Heart right ventricle (tissue), 16 donors: ENCODE measurements at regions not wholly inside any gene's neighbourhood (a gene's known extent, or its start where the extent isn't known, plus 50 kb on each side); places are given as distances from the start of the nearest gene placed in this dataset.

Experiments
- ATAC-seq, 8 donors: fragments of 200-7000 bp; cut with Tn5 transposase; one replicate each; pipeline ENCODE4 v1.9.1; 2020; ENCODE audit warnings: mild to moderate bottlenecking in 8 of 8, moderate library complexity in 8 of 8, moderate number of reproducible peaks in 1 of 8
- DNase-seq, 2 donors: peaks; one replicate each; pipeline ENCODE4 v3.0.0-alpha.2; 2020
- H3K27ac ChIP-seq, 10 donors: fragments of 200-600 bp; sonication (generic) in 2 of 10; one replicate each; pipeline versions ENCODE4 v1.5.0 to v1.8.0; 2020 to 2022; ENCODE audit warnings: mild to moderate bottlenecking in 3 of 10
- H3K27me3 ChIP-seq, 7 donors: fragments of 200-600 bp; one replicate each; pipeline ENCODE4 v1.8.0; 2021 to 2022; ENCODE audit warnings: mild to moderate bottlenecking in 2 of 7
- H3K36me3 ChIP-seq, 9 donors: fragments of 200-600 bp; sonication (generic) in 1 of 9; one replicate each; pipeline versions ENCODE4 v1.5.0 to v1.8.0; 2020 to 2022; ENCODE audit warnings: mild to moderate bottlenecking in 2 of 9
- H3K4me1 ChIP-seq, 9 donors: fragments of 200-600 bp; sonication (generic) in 1 of 9; one replicate each; pipeline versions ENCODE4 v1.5.0 to v1.8.0; 2020 to 2022; ENCODE audit warnings: mild to moderate bottlenecking in 4 of 9
- H3K4me3 ChIP-seq, 10 donors: fragments of 200-600 bp; sonication (generic) in 2 of 10; one replicate each; pipeline versions ENCODE4 v1.5.0 to v1.8.0; 2020 to 2022; ENCODE audit warnings: mild to moderate bottlenecking in 7 of 10, moderate library complexity in 2 of 10
- H3K9me3 ChIP-seq, 11 donors: fragments of 200-600 bp in 10 of 11; sonication (generic) in 2 of 11; one replicate each; pipeline versions ENCODE4 v1.5.0 to v1.8.0; 2013 to 2022; ENCODE audit warnings: mild to moderate bottlenecking in 2 of 11, control low read depth in 1 of 11, moderate library complexity in 1 of 11
- WGBS, 2 donors: extraction: QIAGEN DNeasy Blood & Tissue Kit; methylation state at CpG; one replicate each; pipeline ENCODE4 v1.1.7; 2013; ENCODE audit warnings: inconsistent platforms in 1 of 2; 5-methylcytosine and 5-hydroxymethylcytosine counted together
- intact Hi-C, 10 donors: fragments of 100-400 bp; cut with DNase I; formaldehyde crosslinking; loops; one replicate each; pipeline versions ENCODE4 v1.11.1 to v1.14.2; 2022
- TF ChIP-seq, protein P1 (sequence below), 9 donors: fragments of 200-600 bp; sonication (generic) in 2 of 9; IDR thresholded peaks; one replicate each; pipeline versions ENCODE4 v1.5.0 to v1.8.0; 2021 to 2022; ENCODE audit warnings: antibody characterized with exemption in 9 of 9, mild to moderate bottlenecking in 5 of 9, moderate library complexity in 1 of 9
- donor health status: Arrhythmogenic right ventricular cardiomyopathy.
- donor health status: ischemic (EF 13 %, LVEDD 7.1; RV severe dilation, severe dysfunction).
- donor health status: healthy with polysubstance abuse.
- donor health status: DM: no; HTN: yes; CAD: no.
- donor health status: DM: no; HTN: no; CAD: no.
- donor health status: ischemic (EF 25% LVEDD 6.9; RV normal size, moderate dysfunction).
- donor health status: ischemic (EF 25% LVEDD 5.7; RV mildly dilated, moderate dysfunction).
- donor health status: healthy.
- donor health status: DM: yes; HTN: yes; CAD: no.
- donor health status: Ischemic cardiomyopathy.
- donor health status: ischemic (EF 35%, LVEDD 5.7; RV mildly dilated, moderate dysfunction).
- donor health status: nonischemic (EF 11% LVEDD 7.7; RV severe dilation, severe dysfunction).
- donor health status: DM: yes; HTN: yes; CAD: no.
- donor health status: PGD.
- donor health status: ischemic (EF 29% LVEDD 5.4; RV normal size, mild dysfunction).
- donor health status: nonischemic (EF 23%, LVEDD 6.1; RV moderate dilation, normal function).

DNA sequence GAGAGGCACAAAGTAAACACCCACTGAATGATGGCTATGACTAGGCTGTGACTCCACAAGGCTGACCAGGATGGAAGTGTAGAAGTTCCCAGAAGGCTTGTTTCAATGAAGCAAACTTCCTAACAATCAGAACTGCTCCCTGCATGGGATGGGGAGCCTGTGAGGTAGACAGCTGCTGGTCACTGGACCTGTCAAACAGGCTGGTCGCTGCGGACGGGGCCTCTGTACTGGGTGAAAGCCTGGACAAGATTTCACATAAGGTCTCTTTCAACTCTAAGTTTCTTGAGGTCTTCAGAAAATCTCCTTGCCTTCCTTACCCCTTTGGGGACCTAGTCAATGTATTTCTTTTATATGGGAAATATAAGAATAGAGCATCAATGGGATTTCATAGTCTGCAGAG lies 438.2 kb downstream of the BUD13 start:
- H3K27me3 ChIP-seq, result peaks cover 0 to 17% (median 8%) of the 10 kb centered on the region in 7 donors
- DNase-seq, result no peak
- H3K9me3 ChIP-seq, result peaks cover 0 to 17% (median 0%) of the 10 kb centered on the region in 11 donors
- H3K36me3 ChIP-seq, result no peaks in the 10 kb centered on the region
- TF ChIP-seq, protein P1, sequence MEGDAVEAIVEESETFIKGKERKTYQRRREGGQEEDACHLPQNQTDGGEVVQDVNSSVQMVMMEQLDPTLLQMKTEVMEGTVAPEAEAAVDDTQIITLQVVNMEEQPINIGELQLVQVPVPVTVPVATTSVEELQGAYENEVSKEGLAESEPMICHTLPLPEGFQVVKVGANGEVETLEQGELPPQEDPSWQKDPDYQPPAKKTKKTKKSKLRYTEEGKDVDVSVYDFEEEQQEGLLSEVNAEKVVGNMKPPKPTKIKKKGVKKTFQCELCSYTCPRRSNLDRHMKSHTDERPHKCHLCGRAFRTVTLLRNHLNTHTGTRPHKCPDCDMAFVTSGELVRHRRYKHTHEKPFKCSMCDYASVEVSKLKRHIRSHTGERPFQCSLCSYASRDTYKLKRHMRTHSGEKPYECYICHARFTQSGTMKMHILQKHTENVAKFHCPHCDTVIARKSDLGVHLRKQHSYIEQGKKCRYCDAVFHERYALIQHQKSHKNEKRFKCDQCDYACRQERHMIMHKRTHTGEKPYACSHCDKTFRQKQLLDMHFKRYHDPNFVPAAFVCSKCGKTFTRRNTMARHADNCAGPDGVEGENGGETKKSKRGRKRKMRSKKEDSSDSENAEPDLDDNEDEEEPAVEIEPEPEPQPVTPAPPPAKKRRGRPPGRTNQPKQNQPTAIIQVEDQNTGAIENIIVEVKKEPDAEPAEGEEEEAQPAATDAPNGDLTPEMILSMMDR (IDR thresholded peaks at IDR 0.05), result no peak
- ATAC-seq, result no peak
- WGBS, 2 donors, result 84 to 86% methylated on average over 3 of the region's 3 CpGs
- H3K27ac ChIP-seq, result no peak overlapping the region
- intact Hi-C loops, result no loop called here
- H3K4me1 ChIP-seq, result no peaks in the 10 kb centered on the region
- no peak overlapping the region for H3K4me3 ChIP-seq

DNA sequence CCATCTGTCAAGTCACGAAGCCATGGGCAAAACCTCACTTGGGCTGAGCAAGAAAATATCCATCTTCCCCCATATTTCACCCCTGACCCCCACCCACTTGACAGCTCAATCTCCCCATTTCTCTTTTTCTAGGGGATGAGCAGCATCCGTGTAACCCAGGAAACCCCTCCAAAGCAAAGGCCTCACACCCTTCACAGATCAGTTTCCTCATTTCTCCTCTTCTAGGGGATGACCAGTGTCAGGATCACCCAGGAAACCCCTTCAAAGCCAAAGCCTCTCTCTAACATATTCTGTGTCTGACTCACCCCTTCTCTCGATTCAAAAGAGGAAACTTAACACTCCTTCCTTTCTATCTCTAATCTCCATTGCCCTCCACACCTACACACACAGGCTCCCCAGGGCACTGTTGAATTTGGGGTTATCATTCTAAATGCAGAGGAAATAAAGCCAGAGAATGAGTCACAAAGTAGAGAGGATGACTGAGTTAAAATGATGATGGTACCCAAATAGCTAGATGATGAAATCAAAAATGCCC lies 439.7 kb downstream of the BUD13 start:
- H3K9me3 ChIP-seq, result peaks cover 0 to 12% (median 0%) of the 10 kb centered on the region in 11 donors
- intact Hi-C loops, result no loop called here
- TF ChIP-seq, protein P1 (IDR thresholded peaks at IDR 0.05), result no peak

DNA sequence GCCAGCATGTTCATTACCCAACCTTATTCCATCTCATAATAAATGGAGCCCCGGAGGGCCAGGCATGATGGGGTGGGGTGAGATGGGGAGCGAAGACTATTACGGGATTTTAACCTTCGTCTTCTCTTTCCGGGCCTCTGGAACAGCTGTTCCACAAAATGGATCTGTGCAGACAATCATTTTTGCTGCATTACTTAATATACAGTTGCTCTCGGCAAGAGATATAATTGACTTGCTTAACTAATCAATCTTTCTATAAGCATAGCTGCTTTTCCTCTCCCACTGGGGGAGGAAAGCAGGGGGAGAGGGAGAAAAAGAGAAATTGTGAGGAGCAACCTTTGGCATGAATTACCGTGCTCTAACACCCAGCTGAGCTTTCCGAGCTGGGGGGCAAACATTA lies 440.4 kb downstream of the BUD13 start:
- 90% methylated on average over 8 of the region's 8 CpGs for WGBS, 2 donors
- intact Hi-C loops, result no loop called here
- no peaks in the 10 kb centered on the region for H3K4me1 ChIP-seq
- no peak overlapping the region for H3K4me3 ChIP-seq
- H3K27me3 ChIP-seq, result peaks cover 0 to 18% (median 5%) of the 10 kb centered on the region in 7 donors
- ATAC-seq (no peak), DNase-seq (no peak)
- TF ChIP-seq, protein P1 (IDR thresholded peaks at IDR 0.05), result no peak
- no peaks in the 10 kb centered on the region for H3K36me3 ChIP-seq
- no peak overlapping the region for H3K27ac ChIP-seq
- H3K9me3 ChIP-seq, result peaks cover 0 to 9% (median 0%) of the 10 kb centered on the region in 11 donors

More for the DNA sequence above, 439.7 kb downstream of the BUD13 start:
- Histone ChIP-seq H3K36me3 (no peaks in the 10 kb centered on the region), H3K4me3 (no peak overlapping the region), H3K27ac (no peak overlapping the region), H3K4me1 (no peaks in the 10 kb centered on the region), H3K27me3 (peaks cover 0 to 21% (median 8%) of the 10 kb centered on the region in 7 donors)
- ATAC-seq (no peak), DNase-seq (no peak)
- 57 to 67% methylated on average over 3 of the region's 3 CpGs for WGBS, 2 donors

DNA sequence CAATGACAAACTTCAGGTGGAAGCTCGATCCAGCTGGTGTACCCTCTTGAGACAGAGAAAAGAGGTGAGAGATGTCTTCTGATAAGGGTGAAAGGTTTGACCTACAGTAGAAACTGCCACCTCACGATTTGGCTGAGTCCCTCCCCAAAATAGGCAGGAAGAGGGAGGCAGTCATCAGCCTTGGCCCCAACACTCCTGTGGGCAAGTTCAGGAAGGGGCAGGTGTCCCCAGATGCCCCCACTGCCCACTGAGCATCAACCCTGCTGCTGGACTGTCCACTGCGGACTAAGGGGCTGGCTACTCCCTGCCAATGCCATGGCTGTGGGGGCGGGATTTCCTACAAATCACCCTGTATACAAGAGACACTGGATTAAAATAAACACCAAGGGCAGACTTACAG lies 441.4 kb downstream of the BUD13 start:
- no peaks in the 10 kb centered on the region for H3K36me3 ChIP-seq
- no peaks in the 10 kb centered on the region for H3K9me3 ChIP-seq
- H3K27me3 ChIP-seq, result peaks cover 0 to 15% (median 5%) of the 10 kb centered on the region in 7 donors
- DNase-seq (no peak), ATAC-seq (no peak)
- H3K4me3 ChIP-seq, result no peak overlapping the region
- TF ChIP-seq, protein P1 (IDR thresholded peaks at IDR 0.05), result no peak
- H3K27ac ChIP-seq, result no peak overlapping the region
- intact Hi-C loops, result no loop called here
- WGBS, 2 donors, result 78 to 87% methylated on average over 4 of the region's 4 CpGs
- no peaks in the 10 kb centered on the region for H3K4me1 ChIP-seq
